Hepatocyte (in vitro differentiated cells): ENCODE measurements at regions not wholly inside any gene's neighbourhood (a gene's known extent, or its start where the extent isn't known, plus 50 kb on each side); places are given as distances from the start of the nearest gene placed in this dataset.

Source experiments
- DNase-seq: peaks from one replicate; pipeline ENCODE4 v3.0.0-alpha.2; 2016; ENCODE audit warnings: low spot score
- H2AFZ ChIP-seq: fragments of 200-600 bp; sonication (generic); 2 replicates; pipeline ENCODE4 v1.6.0; 2016; ENCODE audit warnings: antibody characterized with exemption, mild to moderate bottlenecking
- H3K27ac ChIP-seq: fragments of 200-600 bp; sonication (generic); 2 replicates; pipeline ENCODE4 v1.5.1; 2016; ENCODE audit warnings: mild to moderate bottlenecking
- H3K27me3 ChIP-seq: fragments of 200-600 bp; sonication (generic); 2 replicates; pipeline ENCODE4 v1.6.1; 2016
- H3K36me3 ChIP-seq: fragments of 200-600 bp; sonication (generic); replicated peaks from 2 replicates; pipeline ENCODE4 v1.5.1; 2016; ENCODE audit warnings: low read depth; ENCODE audit not compliant: insufficient read depth
- H3K4me1 ChIP-seq: fragments of 200-600 bp; sonication (generic); 2 replicates; pipeline ENCODE4 v1.5.1; 2016; ENCODE audit warnings: mild to moderate bottlenecking, moderate library complexity; ENCODE audit not compliant: insufficient read depth
- H3K4me2 ChIP-seq: fragments of 200-600 bp; sonication (generic); 2 replicates; pipeline ENCODE4 v1.6.0; 2016
- H3K4me3 ChIP-seq: fragments of 200-600 bp; sonication (generic); 2 replicates; pipeline ENCODE4 v1.5.1; 2016; ENCODE audit warnings: mild to moderate bottlenecking
- H3K79me2 ChIP-seq: fragments of 200-600 bp; sonication (generic); 2 replicates; pipeline ENCODE4 v1.6.0; 2017; ENCODE audit warnings: mild to moderate bottlenecking
- H3K9me2 ChIP-seq: fragments of 200-600 bp; sonication (generic); replicated peaks from 2 replicates; pipeline ENCODE4 v1.6.0; 2017; ENCODE audit warnings: mild to moderate bottlenecking; ENCODE audit not compliant: insufficient read depth
- H3K9me3 ChIP-seq: fragments of 200-600 bp; sonication (generic); 2 replicates; pipeline ENCODE4 v1.5.1; 2016; ENCODE audit warnings: low read depth, mild to moderate bottlenecking
- H4K20me1 ChIP-seq: fragments of 200-600 bp; sonication (generic); 2 replicates; pipeline ENCODE4 v1.6.0; 2016; ENCODE audit warnings: mild to moderate bottlenecking; ENCODE audit not compliant: insufficient read depth, poor library complexity, severe bottlenecking
- CTCF ChIP-seq: fragments of 200-600 bp; sonication (generic); IDR thresholded peaks from 2 replicates; pipeline ENCODE4 v1.5.1; 2016; ENCODE audit warnings: antibody characterized with exemption, mild to moderate bottlenecking; ENCODE audit not compliant: poor library complexity
- EZH2 ChIP-seq: fragments of 200-600 bp; sonication (generic); IDR thresholded peaks from 2 replicates; pipeline ENCODE4 v1.6.1; 2016; ENCODE audit warnings: antibody characterized with exemption, mild to moderate bottlenecking, borderline replicate concordance
- EZH2phosphoT487 ChIP-seq: fragments of 200-600 bp; sonication (generic); IDR thresholded peaks from one replicate; pipeline ENCODE4 v1.6.1; 2018; ENCODE audit warnings: antibody characterized with exemption, mild to moderate bottlenecking, low read depth, moderate library complexity; ENCODE audit not compliant: unreplicated experiment, severe bottlenecking
- WGBS: methylation state at CpG from one replicate; pipeline ENCODE4 v1.1.6; 2016; ENCODE audit warnings: low lambda C conversion rate; ENCODE audit errors: missing lambda C conversion rate; 5-methylcytosine and 5-hydroxymethylcytosine counted together

DNA sequence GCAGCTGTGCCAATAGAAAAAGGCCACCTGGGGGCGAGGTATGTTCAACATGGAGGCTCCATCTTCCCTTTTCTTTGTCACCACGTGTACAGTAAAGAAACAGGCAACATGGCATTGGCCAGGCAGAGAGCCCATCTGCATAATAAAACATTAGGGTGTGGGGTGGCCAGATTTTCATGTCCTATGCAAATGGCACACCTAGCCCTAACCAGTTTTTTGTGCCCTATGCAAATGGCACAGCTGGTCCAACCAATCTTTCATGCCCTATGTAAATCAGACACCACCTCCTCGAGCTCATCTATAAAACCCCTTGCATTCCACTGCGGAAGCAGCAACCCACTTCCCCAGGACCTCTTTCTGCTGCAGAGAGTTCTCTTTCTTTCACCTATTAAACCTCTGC is 149.1 kb upstream of the RGS6 start:
- H3K4me1 ChIP-seq, result no peaks in the 10 kb centered on the region
- no peak for TF ChIP-seq EZH2
- TF ChIP-seq EZH2phosphoT487, result no peak
- H3K9me2 ChIP-seq, result no peaks in the 10 kb centered on the region
- no peak for DNase-seq
- H3K27me3 ChIP-seq, result no peaks in the 10 kb centered on the region
- no peaks in the 10 kb centered on the region for H3K9me3 ChIP-seq
- 79% methylated on average over 4 of the region's 4 CpGs for WGBS
- no peak overlapping the region for H3K4me3 ChIP-seq
- no peak overlapping the region for H2AFZ ChIP-seq
- H3K4me2 ChIP-seq, result no peak overlapping the region
- H3K79me2 ChIP-seq, result no peaks in the 10 kb centered on the region
- H3K36me3 ChIP-seq, result no peaks in the 10 kb centered on the region
- no peak overlapping the region for H3K27ac ChIP-seq
- no peaks in the 10 kb centered on the region for H4K20me1 ChIP-seq

DNA sequence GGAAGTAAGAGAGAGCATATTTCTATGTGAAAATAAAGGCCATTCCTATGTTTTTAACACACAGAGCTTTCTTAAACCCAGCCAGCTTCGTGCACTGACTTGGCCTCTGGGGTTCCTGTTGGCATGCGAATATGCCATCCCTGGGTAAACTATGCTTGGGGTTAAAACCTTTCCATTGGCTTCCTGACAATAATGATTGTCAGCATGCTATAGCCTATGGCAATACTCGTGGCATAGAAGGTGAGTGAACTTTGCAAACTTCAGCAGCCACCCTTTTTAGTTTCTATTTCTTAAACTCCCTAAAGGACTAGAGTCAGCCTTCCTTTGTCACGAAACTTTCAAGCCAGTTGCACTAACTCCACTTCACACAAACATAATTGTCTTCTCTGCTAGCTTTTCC is 148.4 kb upstream of the RGS6 start:
- no peaks in the 10 kb centered on the region for H3K27me3 ChIP-seq
- no peaks in the 10 kb centered on the region for H4K20me1 ChIP-seq
- WGBS, result 72% methylated on average over 4 of the region's 4 CpGs
- no peak overlapping the region for H3K4me3 ChIP-seq
- TF ChIP-seq EZH2phosphoT487, result no peak
- no peak for TF ChIP-seq EZH2
- TF ChIP-seq CTCF, result no peak
- H3K4me2 ChIP-seq, result no peak overlapping the region
- no peaks in the 10 kb centered on the region for H3K79me2 ChIP-seq
- DNase-seq, result no peak
- no peak overlapping the region for H2AFZ ChIP-seq
- no peaks in the 10 kb centered on the region for H3K9me3 ChIP-seq
- no peak overlapping the region for H3K27ac ChIP-seq
- H3K36me3 ChIP-seq, result no peaks in the 10 kb centered on the region
- H3K9me2 ChIP-seq, result no peaks in the 10 kb centered on the region
- no peaks in the 10 kb centered on the region for H3K4me1 ChIP-seq

GRCh38 chr14:71789005-71789404 is 143.2 kb upstream of the RGS6 start:
- Histone ChIP-seq H2AFZ (no peak overlapping the region), H3K79me2 (no peaks in the 10 kb centered on the region), H4K20me1 (no peaks in the 10 kb centered on the region), H3K4me2 (no peak overlapping the region), H3K9me2 (no peaks in the 10 kb centered on the region), H3K27me3 (no peaks in the 10 kb centered on the region), H3K4me1 (no peaks in the 10 kb centered on the region), H3K27ac (no peak overlapping the region), H3K36me3 (no peaks in the 10 kb centered on the region), H3K9me3 (no peaks in the 10 kb centered on the region), H3K4me3 (no peak overlapping the region)
- 74% methylated on average over 1 of the region's 1 CpG for WGBS
- TF ChIP-seq EZH2 (no peak), CTCF (no peak), EZH2phosphoT487 (no peak)
- DNase-seq, result no peak

DNA sequence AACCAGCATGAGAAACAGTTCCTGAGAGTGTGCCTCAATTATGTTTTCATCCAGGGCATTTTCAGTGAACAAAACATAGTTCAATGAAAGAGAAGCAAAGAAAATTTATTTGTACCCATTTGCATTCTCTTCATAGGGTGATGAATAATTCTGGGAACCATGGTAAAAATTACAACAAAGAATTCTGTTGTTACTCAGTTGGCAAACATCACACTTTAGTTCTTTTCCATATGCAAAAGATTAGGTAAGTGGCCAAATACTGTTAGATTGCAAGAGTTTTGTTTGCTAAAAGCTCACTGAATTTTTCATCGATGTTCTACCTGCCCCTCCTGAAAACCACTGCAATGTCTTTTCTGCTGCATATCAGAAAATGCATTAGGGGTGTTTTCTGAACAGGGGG is 132.4 kb upstream of the RGS6 start:
- Histone ChIP-seq H3K36me3 (no peaks in the 10 kb centered on the region), H3K9me2 (no peaks in the 10 kb centered on the region), H3K9me3 (no peaks in the 10 kb centered on the region), H4K20me1 (no peaks in the 10 kb centered on the region), H3K27ac (peak overlapping the region; percentile 61), H2AFZ (no peak overlapping the region), H3K79me2 (no peaks in the 10 kb centered on the region), H3K4me2 (no peak overlapping the region), H3K4me1 (no peaks in the 10 kb centered on the region), H3K4me3 (no peak overlapping the region), H3K27me3 (no peaks in the 10 kb centered on the region)
- 74% methylated on average over 1 of the region's 1 CpG for WGBS
- no peak for DNase-seq
- TF ChIP-seq EZH2phosphoT487 (no peak), EZH2 (no peak), CTCF (no peak)
